ENCODE measurements at regions not wholly inside any gene's neighbourhood (a gene's known extent, or its start where the extent isn't known, plus 50 kb on each side); places are given as distances from the start of the nearest gene placed in this dataset.
"Not testable (repeated sequence)": the region's sequence is repeated elsewhere in the genome, so short reads cannot be mapped to it uniquely, and the experiment has no call there.

DNA sequence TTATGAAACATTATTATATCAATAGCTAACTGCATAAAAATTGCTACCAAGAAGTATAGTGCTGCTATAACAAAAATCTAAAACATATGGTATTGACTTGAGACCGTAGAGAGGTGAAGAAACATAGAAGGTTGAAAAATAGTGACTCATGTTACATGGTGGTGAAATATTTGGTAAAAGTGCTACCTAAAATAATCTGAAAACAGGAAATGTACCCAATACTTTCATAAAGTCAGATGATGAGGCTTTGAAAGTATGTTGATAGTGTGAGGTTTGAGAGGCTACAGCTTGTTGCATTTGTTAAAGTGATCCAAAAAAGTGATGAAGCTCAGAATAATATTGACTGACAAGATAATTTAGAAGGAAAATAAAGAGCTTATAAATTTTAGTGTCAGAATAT lies 718.7 kb upstream of the SLC8A1 start:
- no peaks in the 10 kb centered on the region for H3K9me3 ChIP-seq (ENCODE audit: control insufficient read depth, low read depth, low read length)
- H3K27ac ChIP-seq (ENCODE audit: low read length), result no peak overlapping the region
- H3K36me3 ChIP-seq (ENCODE audit: control insufficient read depth, insufficient read depth, low read length), result no peaks in the 10 kb centered on the region
- H3K4me1 ChIP-seq (ENCODE audit: control insufficient read depth, insufficient read depth, low read length), result no peaks in the 10 kb centered on the region
- H3K27me3 ChIP-seq (ENCODE audit: control insufficient read depth, insufficient read depth, low read length), result no peaks in the 10 kb centered on the region
- no peak for DNase-seq
- H3K4me3 ChIP-seq (ENCODE audit: low read length), result no peak overlapping the region
- WGBS (ENCODE audit: insufficient coverage, low lambda C conversion rate), result 100% methylated on average over 1 of the region's 1 CpG

- no peak for DNase-seq
- no peak overlapping the region for H3K27ac ChIP-seq (ENCODE audit: low read length)
- no peaks in the 10 kb centered on the region for H3K9me3 ChIP-seq (ENCODE audit: control insufficient read depth, low read depth, low read length)
- WGBS (ENCODE audit: insufficient coverage, low lambda C conversion rate), result no CpG with 5 or more reads among the region's 2 CpGs
- H3K4me3 ChIP-seq (ENCODE audit: low read length), result no peak overlapping the region
- H3K27me3 ChIP-seq (ENCODE audit: control insufficient read depth, insufficient read depth, low read length), result no peaks in the 10 kb centered on the region
- H3K36me3 ChIP-seq (ENCODE audit: control insufficient read depth, insufficient read depth, low read length), result no peaks in the 10 kb centered on the region
- no peaks in the 10 kb centered on the region for H3K4me1 ChIP-seq (ENCODE audit: control insufficient read depth, insufficient read depth, low read length)
These were observed 728.5 kb upstream of the SLC8A1 start for GRCh38 chr2:41180387-41180786.

DNA sequence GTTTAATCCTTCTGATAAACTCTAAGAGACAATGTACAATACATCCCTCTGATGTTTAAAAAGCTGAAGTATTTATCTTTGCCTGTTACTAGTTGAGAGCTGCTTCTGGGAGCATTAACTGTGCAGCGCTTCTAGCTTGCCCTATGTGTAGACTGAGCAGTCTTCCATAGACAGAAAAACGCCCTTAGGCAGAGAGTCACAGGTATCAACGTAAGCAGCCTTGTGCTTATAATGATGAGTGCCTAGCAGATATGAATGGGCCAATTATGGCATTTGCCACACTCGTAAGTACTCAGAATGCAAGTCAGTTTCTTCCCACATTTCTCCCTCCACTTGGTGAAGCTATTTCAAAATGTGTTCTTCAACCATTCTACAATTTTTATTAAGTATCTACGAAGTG lies 731.1 kb upstream of the SLC8A1 start:
- no peak overlapping the region for H3K4me3 ChIP-seq (ENCODE audit: low read length)
- no peak for DNase-seq
- 95% methylated on average over 2 of the region's 5 CpGs for WGBS (ENCODE audit: insufficient coverage, low lambda C conversion rate)
- no peaks in the 10 kb centered on the region for H3K9me3 ChIP-seq (ENCODE audit: control insufficient read depth, low read depth, low read length)
- H3K27ac ChIP-seq (ENCODE audit: low read length), result no peak overlapping the region
- no peaks in the 10 kb centered on the region for H3K36me3 ChIP-seq (ENCODE audit: control insufficient read depth, insufficient read depth, low read length)
- no peaks in the 10 kb centered on the region for H3K27me3 ChIP-seq (ENCODE audit: control insufficient read depth, insufficient read depth, low read length)
- no peaks in the 10 kb centered on the region for H3K4me1 ChIP-seq (ENCODE audit: control insufficient read depth, insufficient read depth, low read length)

GRCh38 chr2:41187376-41188122 lies 735.7 kb upstream of the SLC8A1 start:
- 82% methylated on average over 4 of the region's 5 CpGs for WGBS (ENCODE audit: insufficient coverage, low lambda C conversion rate)
- no peaks in the 10 kb centered on the region for H3K36me3 ChIP-seq (ENCODE audit: control insufficient read depth, insufficient read depth, low read length)
- no peak for DNase-seq
- H3K4me1 ChIP-seq (ENCODE audit: control insufficient read depth, insufficient read depth, low read length), result no peaks in the 10 kb centered on the region
- no peak overlapping the region for H3K4me3 ChIP-seq (ENCODE audit: low read length)
- no peak overlapping the region for H3K27ac ChIP-seq (ENCODE audit: low read length)
- no peaks in the 10 kb centered on the region for H3K27me3 ChIP-seq (ENCODE audit: control insufficient read depth, insufficient read depth, low read length)
- H3K9me3 ChIP-seq (ENCODE audit: control insufficient read depth, low read depth, low read length), result no peaks in the 10 kb centered on the region

GRCh38 chr2:41194230-41194629 lies 742.3 kb upstream of the SLC8A1 start:
- no peak for DNase-seq

GRCh38 chr2:41197781-41198180 lies 745.9 kb upstream of the SLC8A1 start:
- DNase-seq, result no peak
- Histone ChIP-seq H3K9me3 (ENCODE audit: control insufficient read depth, low read depth, low read length) (no peaks in the 10 kb centered on the region), H3K36me3 (ENCODE audit: control insufficient read depth, insufficient read depth, low read length) (no peaks in the 10 kb centered on the region), H3K4me1 (ENCODE audit: control insufficient read depth, insufficient read depth, low read length) (no peaks in the 10 kb centered on the region), H3K27ac (ENCODE audit: low read length) (no peak overlapping the region), H3K4me3 (ENCODE audit: low read length) (no peak overlapping the region), H3K27me3 (ENCODE audit: control insufficient read depth, insufficient read depth, low read length) (no peaks in the 10 kb centered on the region)
- WGBS (ENCODE audit: insufficient coverage, low lambda C conversion rate), result 75% methylated on average over 2 of the region's 4 CpGs

More at GRCh38 chr2:41194230-41194629, 742.3 kb upstream of the SLC8A1 start:
- H3K4me1 ChIP-seq (ENCODE audit: control insufficient read depth, insufficient read depth, low read length), result no peaks in the 10 kb centered on the region
- no peaks in the 10 kb centered on the region for H3K36me3 ChIP-seq (ENCODE audit: control insufficient read depth, insufficient read depth, low read length)
- no peak overlapping the region for H3K4me3 ChIP-seq (ENCODE audit: low read length)
- no peak overlapping the region for H3K27ac ChIP-seq (ENCODE audit: low read length)
- 80% methylated on average over 1 of the region's 5 CpGs for whole genome bisulfite sequencing (ENCODE audit: insufficient coverage, low lambda C conversion rate)
- no peaks in the 10 kb centered on the region for H3K9me3 ChIP-seq (ENCODE audit: control insufficient read depth, low read depth, low read length)
- no peaks in the 10 kb centered on the region for H3K27me3 ChIP-seq (ENCODE audit: control insufficient read depth, insufficient read depth, low read length)

GRCh38 chr2:41199334-41199733 lies 747.4 kb upstream of the SLC8A1 start:
- Histone ChIP-seq H3K27me3 (ENCODE audit: control insufficient read depth, insufficient read depth, low read length) (no peaks in the 10 kb centered on the region), H3K4me1 (ENCODE audit: control insufficient read depth, insufficient read depth, low read length) (no peaks in the 10 kb centered on the region), H3K36me3 (ENCODE audit: control insufficient read depth, insufficient read depth, low read length) (no peaks in the 10 kb centered on the region), H3K27ac (ENCODE audit: low read length) (no peak overlapping the region), H3K4me3 (ENCODE audit: low read length) (no peak overlapping the region), H3K9me3 (ENCODE audit: control insufficient read depth, low read depth, low read length) (no peaks in the 10 kb centered on the region)
- DNase-seq, result peak in 1 of 2 donors; percentile 2
- no CpG with 5 or more reads among the region's 1 CpG for WGBS (ENCODE audit: insufficient coverage, low lambda C conversion rate)

- H3K4me3 ChIP-seq (ENCODE audit: low read length), result no peak overlapping the region
- H3K9me3 ChIP-seq (ENCODE audit: control insufficient read depth, low read depth, low read length), result no peaks in the 10 kb centered on the region
- DNase-seq, result no peak
- no peak overlapping the region for H3K27ac ChIP-seq (ENCODE audit: low read length)
- no CpG with 5 or more reads among the region's 3 CpGs for WGBS (ENCODE audit: insufficient coverage, low lambda C conversion rate)
- H3K27me3 ChIP-seq (ENCODE audit: control insufficient read depth, insufficient read depth, low read length), result no peaks in the 10 kb centered on the region
- H3K4me1 ChIP-seq (ENCODE audit: control insufficient read depth, insufficient read depth, low read length), result no peaks in the 10 kb centered on the region
- no peaks in the 10 kb centered on the region for H3K36me3 ChIP-seq (ENCODE audit: control insufficient read depth, insufficient read depth, low read length)
These were observed 752.4 kb upstream of the SLC8A1 start for GRCh38 chr2:41204315-41204714.

- WGBS (ENCODE audit: insufficient coverage, low lambda C conversion rate), result 100% methylated on average over 1 of the region's 1 CpG
- DNase-seq, result no peak
These were observed 754.1 kb upstream of the SLC8A1 start for GRCh38 chr2:41206004-41206403.

GRCh38 chr2:41207578-41207977 lies 755.7 kb upstream of the SLC8A1 start:
- no peaks in the 10 kb centered on the region for H3K27me3 ChIP-seq (ENCODE audit: control insufficient read depth, insufficient read depth, low read length)
- no peaks in the 10 kb centered on the region for H3K36me3 ChIP-seq (ENCODE audit: control insufficient read depth, insufficient read depth, low read length)
- no peaks in the 10 kb centered on the region for H3K4me1 ChIP-seq (ENCODE audit: control insufficient read depth, insufficient read depth, low read length)
- H3K27ac ChIP-seq (ENCODE audit: low read length), result no peak overlapping the region
- WGBS (ENCODE audit: insufficient coverage, low lambda C conversion rate), result no CpG with 5 or more reads among the region's 2 CpGs
- no peak for DNase-seq
- H3K4me3 ChIP-seq (ENCODE audit: low read length), result no peak overlapping the region
- no peaks in the 10 kb centered on the region for H3K9me3 ChIP-seq (ENCODE audit: control insufficient read depth, low read depth, low read length)

More at GRCh38 chr2:41206004-41206403, 754.1 kb upstream of the SLC8A1 start:
- H3K4me1 ChIP-seq (ENCODE audit: control insufficient read depth, insufficient read depth, low read length), result no peaks in the 10 kb centered on the region
- no peak overlapping the region for H3K4me3 ChIP-seq (ENCODE audit: low read length)
- no peaks in the 10 kb centered on the region for H3K9me3 ChIP-seq (ENCODE audit: control insufficient read depth, low read depth, low read length)
- H3K27me3 ChIP-seq (ENCODE audit: control insufficient read depth, insufficient read depth, low read length), result no peaks in the 10 kb centered on the region
- H3K27ac ChIP-seq (ENCODE audit: low read length), result no peak overlapping the region
- no peaks in the 10 kb centered on the region for H3K36me3 ChIP-seq (ENCODE audit: control insufficient read depth, insufficient read depth, low read length)

- H3K27ac ChIP-seq (ENCODE audit: low read length); H3K36me3 ChIP-seq (ENCODE audit: control insufficient read depth, insufficient read depth, low read length); H3K4me3 ChIP-seq (ENCODE audit: low read length); H3K9me3 ChIP-seq (ENCODE audit: control insufficient read depth, low read depth, low read length); H3K27me3 ChIP-seq (ENCODE audit: control insufficient read depth, insufficient read depth, low read length); DNase-seq; H3K4me1 ChIP-seq (ENCODE audit: control insufficient read depth, insufficient read depth, low read length): not testable (repeated sequence)
- WGBS (ENCODE audit: insufficient coverage, low lambda C conversion rate), result no CpG with 5 or more reads among the region's 4 CpGs
These were observed 758.1 kb upstream of the SLC8A1 start for GRCh38 chr2:41210030-41210429.
